DND-41 (cell line): ENCODE measurements at regions not wholly inside any gene's neighbourhood (a gene's known extent, or its start where the extent isn't known, plus 50 kb on each side); places are given as distances from the start of the nearest gene placed in this dataset.
"Not testable (repeated sequence)": the region's sequence is repeated elsewhere in the genome, so short reads cannot be mapped to it uniquely, and the experiment has no call there.

Source experiments
- ATAC-seq: fragments of 200-7000 bp; cut with Tn5 transposase; 3 replicates; pipeline ENCODE4 v1.9.1; 2021; ENCODE audit warnings: low read depth; ENCODE audit not compliant: insufficient read depth
- DNase-seq: peaks from one replicate; pipeline ENCODE4 v3.0.0-alpha.2; 2020
- H2AFZ ChIP-seq: 2 replicates; pipeline ENCODE4 v1.6.0; 2012; ENCODE audit warnings: low read depth, low read length
- H3K27ac ChIP-seq: 2 replicates; pipeline ENCODE4 v1.5.1; 2012; ENCODE audit warnings: low read length, inconsistent platforms
- H3K27me3 ChIP-seq: fragments of 200-600 bp; sonication (generic); 2 replicates; pipeline ENCODE4 v1.6.0; 2012; ENCODE audit warnings: low read length, mild to moderate bottlenecking, inconsistent platforms; ENCODE audit not compliant: insufficient read depth, poor library complexity
- H3K36me3 ChIP-seq: 2 replicates; pipeline ENCODE4 v1.5.1; 2012; ENCODE audit warnings: low read length, inconsistent platforms; ENCODE audit not compliant: insufficient read depth
- H3K4me1 ChIP-seq: 2 replicates; pipeline ENCODE4 v1.5.1; 2012; ENCODE audit warnings: mild to moderate bottlenecking, low read length; ENCODE audit not compliant: insufficient read depth
- H3K4me2 ChIP-seq: 2 replicates; pipeline ENCODE4 v1.6.0; 2012; ENCODE audit warnings: mild to moderate bottlenecking, moderate library complexity, low read length, inconsistent platforms; ENCODE audit not compliant: insufficient read depth
- H3K4me3 ChIP-seq, 2 experiments: fragments of 200-600 bp in 1 of 2; shearing (Covaris generic) in 1 of 2; 2 replicates each; pipeline ENCODE4 v1.5.1; 2012 to 2016; ENCODE audit warnings: inconsistent platforms in 2 of 2, low read length in 2 of 2, mild to moderate bottlenecking in 2 of 2, low read depth in 1 of 2, moderate library complexity in 1 of 2
- H3K79me2 ChIP-seq: 2 replicates; pipeline ENCODE4 v1.6.0; 2012; ENCODE audit warnings: low read length, inconsistent platforms; ENCODE audit not compliant: insufficient read depth
- H3K9ac ChIP-seq: 2 replicates; pipeline ENCODE4 v1.6.0; 2012; ENCODE audit warnings: low read depth, mild to moderate bottlenecking, inconsistent platforms, low read length, moderate library complexity
- H3K9me3 ChIP-seq: 2 replicates; pipeline ENCODE4 v1.5.1; 2012; ENCODE audit warnings: low read length, moderate library complexity, mild to moderate bottlenecking, inconsistent platforms; ENCODE audit not compliant: insufficient read depth, severe bottlenecking
- H4K20me1 ChIP-seq: 2 replicates; pipeline ENCODE4 v1.6.0; 2012; ENCODE audit warnings: low read length; ENCODE audit not compliant: insufficient read depth
- EZH2 ChIP-seq: IDR thresholded peaks from 3 replicates; pipeline ENCODE4 v1.6.1; 2012; ENCODE audit warnings: borderline replicate concordance, low read depth, mild to moderate bottlenecking, moderate library complexity, low read length, inconsistent platforms; ENCODE audit not compliant: severe bottlenecking
- TF ChIP-seq, protein P1 (sequence below): IDR thresholded peaks from 2 replicates; pipeline ENCODE4 v1.5.1; 2012; ENCODE audit warnings: borderline replicate concordance, low read length, moderate library complexity, mild to moderate bottlenecking; ENCODE audit not compliant: poor library complexity, severe bottlenecking; ENCODE audit errors: extremely low read depth

DNA sequence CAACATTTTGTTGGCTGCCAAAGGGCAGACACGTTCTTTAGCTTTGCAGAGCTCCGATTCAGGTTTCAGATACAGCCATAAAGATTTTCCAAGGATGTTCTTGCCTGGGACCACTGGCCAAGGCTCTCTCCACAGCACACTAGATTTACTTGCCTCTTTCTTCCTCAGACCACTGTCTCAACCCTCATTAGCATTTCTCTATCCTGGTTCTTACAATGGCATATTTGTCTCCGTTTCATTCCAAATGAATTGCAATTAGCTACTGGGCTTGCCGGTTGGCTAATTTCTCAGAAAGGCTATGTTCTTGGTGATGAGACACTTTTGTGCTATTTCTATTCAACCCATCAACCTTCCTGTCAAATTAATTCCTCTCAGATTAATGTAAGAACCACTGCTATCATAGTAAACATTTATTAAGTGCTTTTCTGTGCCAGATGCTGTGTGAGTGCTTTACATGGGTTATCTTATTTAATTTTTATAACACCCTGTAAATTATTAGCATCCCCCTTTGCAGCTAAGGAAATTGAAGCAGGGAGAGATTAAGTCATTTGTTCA is 118.4 kb upstream of the NR3C1 start:
- no peaks in the 10 kb centered on the region for H3K79me2 ChIP-seq
- DNase-seq (no peak), ATAC-seq (no peak)
- H3K36me3 ChIP-seq, result no peaks in the 10 kb centered on the region
- H3K4me1 ChIP-seq, result peaks cover 4% of the 10 kb centered on the region
- H2AFZ ChIP-seq, result no peak overlapping the region
- no peaks in the 10 kb centered on the region for H3K27me3 ChIP-seq
- H3K4me2 ChIP-seq, result no peak overlapping the region
- TF ChIP-seq, protein P1, sequence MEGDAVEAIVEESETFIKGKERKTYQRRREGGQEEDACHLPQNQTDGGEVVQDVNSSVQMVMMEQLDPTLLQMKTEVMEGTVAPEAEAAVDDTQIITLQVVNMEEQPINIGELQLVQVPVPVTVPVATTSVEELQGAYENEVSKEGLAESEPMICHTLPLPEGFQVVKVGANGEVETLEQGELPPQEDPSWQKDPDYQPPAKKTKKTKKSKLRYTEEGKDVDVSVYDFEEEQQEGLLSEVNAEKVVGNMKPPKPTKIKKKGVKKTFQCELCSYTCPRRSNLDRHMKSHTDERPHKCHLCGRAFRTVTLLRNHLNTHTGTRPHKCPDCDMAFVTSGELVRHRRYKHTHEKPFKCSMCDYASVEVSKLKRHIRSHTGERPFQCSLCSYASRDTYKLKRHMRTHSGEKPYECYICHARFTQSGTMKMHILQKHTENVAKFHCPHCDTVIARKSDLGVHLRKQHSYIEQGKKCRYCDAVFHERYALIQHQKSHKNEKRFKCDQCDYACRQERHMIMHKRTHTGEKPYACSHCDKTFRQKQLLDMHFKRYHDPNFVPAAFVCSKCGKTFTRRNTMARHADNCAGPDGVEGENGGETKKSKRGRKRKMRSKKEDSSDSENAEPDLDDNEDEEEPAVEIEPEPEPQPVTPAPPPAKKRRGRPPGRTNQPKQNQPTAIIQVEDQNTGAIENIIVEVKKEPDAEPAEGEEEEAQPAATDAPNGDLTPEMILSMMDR, result no peak
- TF ChIP-seq EZH2, result no peak
- H3K4me3 ChIP-seq, result no peak overlapping the region
- H4K20me1 ChIP-seq, result no peaks in the 10 kb centered on the region
- no peak overlapping the region for H3K9ac ChIP-seq
- H3K27ac ChIP-seq, result no peak overlapping the region
- H3K9me3 ChIP-seq, result no peaks in the 10 kb centered on the region

DNA sequence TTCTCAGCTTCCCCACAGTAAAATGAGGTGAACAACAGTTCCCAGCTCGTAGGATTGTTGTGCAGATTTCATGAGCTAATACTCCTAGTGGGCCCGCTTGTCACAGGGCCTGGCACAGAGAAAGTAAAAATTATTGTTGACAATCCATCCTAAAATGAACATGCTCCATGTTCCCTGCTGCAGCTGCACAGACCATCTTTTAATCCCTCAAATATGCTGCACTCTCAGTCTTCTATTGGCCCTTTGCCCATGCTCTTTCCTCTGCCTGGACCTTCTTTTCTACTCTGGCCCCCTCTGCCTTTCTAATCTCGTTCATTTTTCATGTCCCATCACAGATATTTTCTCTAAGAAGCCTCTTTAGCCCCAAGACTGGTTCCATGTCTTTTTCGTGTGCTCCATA is 117.7 kb upstream of the NR3C1 start:
- Histone ChIP-seq H3K9me3 (no peaks in the 10 kb centered on the region), H3K79me2 (no peaks in the 10 kb centered on the region), H4K20me1 (no peaks in the 10 kb centered on the region), H3K4me3 (no peak overlapping the region), H3K4me1 (peaks cover 12% of the 10 kb centered on the region), H3K9ac (no peak overlapping the region), H2AFZ (no peak overlapping the region), H3K27me3 (no peaks in the 10 kb centered on the region), H3K27ac (no peak overlapping the region), H3K4me2 (no peak overlapping the region), H3K36me3 (no peaks in the 10 kb centered on the region)
- DNase-seq (no peak), ATAC-seq (no peak)
- no peak for TF ChIP-seq EZH2
- TF ChIP-seq, protein P1, result no peak

DNA sequence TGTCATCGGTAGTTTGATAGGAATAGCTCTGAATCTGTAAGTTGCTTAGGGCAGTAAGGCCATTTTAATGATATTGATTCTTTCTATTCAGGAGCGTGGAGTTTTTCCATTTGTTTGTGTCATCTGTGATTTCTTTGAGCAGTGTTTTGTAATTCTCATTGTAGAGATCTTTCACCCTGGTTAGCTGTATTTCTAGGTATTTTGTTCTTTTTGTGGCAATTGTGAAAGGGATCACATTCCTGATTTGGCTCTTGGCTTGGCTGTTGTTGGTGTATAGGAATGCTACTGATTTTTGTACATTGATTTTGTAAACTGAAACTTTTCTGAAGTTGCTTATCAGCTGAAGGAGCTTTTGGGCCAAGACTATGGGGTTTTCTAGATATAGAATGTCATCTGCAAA is 115.7 kb upstream of the NR3C1 start:
- H3K4me3 ChIP-seq, H3K9me3 ChIP-seq, H3K4me2 ChIP-seq, ATAC-seq, DNase-seq, H2AFZ ChIP-seq, H3K27ac ChIP-seq, H4K20me1 ChIP-seq, H3K36me3 ChIP-seq, H3K79me2 ChIP-seq, H3K27me3 ChIP-seq, H3K9ac ChIP-seq: not testable (repeated sequence)
- H3K4me1 ChIP-seq, result peaks cover 17% of the 10 kb centered on the region

DNA sequence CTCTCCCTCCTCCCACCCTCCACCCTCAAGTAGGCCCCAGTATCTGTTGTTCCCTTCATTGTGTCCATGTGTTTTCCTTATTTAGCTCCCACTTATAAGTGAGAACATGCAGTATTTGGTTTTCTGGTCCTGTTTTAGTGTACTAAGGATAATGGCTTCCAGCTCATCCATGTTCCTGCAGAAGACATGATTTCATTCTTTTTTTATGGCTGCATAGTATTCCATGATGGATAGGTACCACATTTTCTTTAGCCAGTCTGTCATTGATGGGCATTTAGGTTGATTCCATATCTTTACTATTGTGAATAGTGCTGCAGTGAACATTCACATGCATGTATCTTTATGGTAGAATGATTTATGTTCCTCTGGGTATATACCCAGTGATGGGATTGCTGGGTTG is 114.3 kb upstream of the NR3C1 start:
- not testable (repeated sequence) for H3K27ac ChIP-seq, H3K27me3 ChIP-seq, H3K4me2 ChIP-seq, DNase-seq, H3K4me3 ChIP-seq, H3K36me3 ChIP-seq, H3K9me3 ChIP-seq, H2AFZ ChIP-seq, ATAC-seq, H4K20me1 ChIP-seq, H3K79me2 ChIP-seq, H3K9ac ChIP-seq
- peaks cover 17% of the 10 kb centered on the region for H3K4me1 ChIP-seq

DNA sequence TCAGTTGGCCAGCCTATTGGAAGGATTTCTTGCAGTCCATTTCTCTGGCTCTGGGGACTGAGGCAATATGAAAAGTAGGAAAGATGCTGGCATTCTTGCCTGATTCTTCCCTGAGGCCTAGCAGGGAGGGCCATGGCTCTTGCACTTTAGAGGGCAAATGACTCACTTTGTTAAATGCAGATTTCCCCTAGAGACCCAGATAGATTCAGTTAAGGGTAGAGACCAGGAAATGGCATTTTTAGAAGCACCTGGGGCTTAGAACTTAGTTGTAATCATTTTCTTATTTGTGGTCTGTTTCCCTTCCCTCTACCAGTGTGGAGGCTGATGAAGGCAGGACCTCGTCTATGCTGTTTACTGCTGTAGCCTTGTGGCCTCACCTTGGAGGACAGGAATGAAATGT is 112.8 kb upstream of the NR3C1 start:
- Histone ChIP-seq H4K20me1 (no peaks in the 10 kb centered on the region), H3K79me2 (no peaks in the 10 kb centered on the region), H3K9ac (0 out of 2 replicates have a peak overlapping the region, but pooled peaks have one; percentile 12), H3K4me1 (peaks cover 17% of the 10 kb centered on the region), H3K4me3 (no peak overlapping the region), H3K9me3 (no peaks in the 10 kb centered on the region), H3K36me3 (no peaks in the 10 kb centered on the region), H3K4me2 (no peak overlapping the region), H3K27me3 (no peaks in the 10 kb centered on the region), H2AFZ (peak overlapping the region; percentile 17), H3K27ac (peak overlapping the region; percentile 63)
- DNase-seq, result peak; percentile 22
- ATAC-seq, result peak; percentile 88
- TF ChIP-seq EZH2, result no peak
- TF ChIP-seq, protein P1, result no peak
